Activated CD4-positive, alpha-beta memory T cell treated with anti-CD3 and anti-CD28 coated beads for 36 hours (primary cell): ENCODE measurements at regions not wholly inside any gene's neighbourhood (a gene's known extent, or its start where the extent isn't known, plus 50 kb on each side); places are given as distances from the start of the nearest gene placed in this dataset.

Experiments
- CTCF ChIA-PET: fragments of 350-600 bp; sonication (Branson Sonifier 250); formaldehyde crosslinking; loops from one replicate; lab custom pipeline; 2021; ENCODE audit warnings: antibody characterized with exemption, inconsistent platforms; lab: Charles Lee
- POLR2A ChIA-PET: fragments of 350-600 bp; sonication (Branson Sonifier 250); formaldehyde crosslinking; loops from one replicate; lab custom pipeline; 2021; ENCODE audit warnings: antibody characterized with exemption; lab: Charles Lee
- DNase-seq: peaks from one replicate; pipeline ENCODE4 v3.0.0-alpha.2; 2020
- H3K27ac Mint-ChIP-seq: one replicate; pipeline ENCODE4 v1.8.0; 2021; ENCODE audit warnings: mixed read lengths
- H3K27me3 Mint-ChIP-seq: one replicate; pipeline ENCODE4 v1.8.0; 2021; ENCODE audit warnings: mixed read lengths
- H3K36me3 Mint-ChIP-seq: one replicate; pipeline ENCODE4 v1.8.0; 2021; ENCODE audit warnings: mixed read lengths
- H3K4me1 Mint-ChIP-seq: one replicate; pipeline ENCODE4 v1.8.0; 2021; ENCODE audit warnings: low read depth, mixed read lengths
- H3K4me3 Mint-ChIP-seq: one replicate; pipeline ENCODE4 v1.8.0; 2021; ENCODE audit warnings: mild to moderate bottlenecking, mixed read lengths
- H3K9me3 Mint-ChIP-seq: one replicate; pipeline ENCODE4 v1.8.0; 2021; ENCODE audit warnings: mixed read lengths
- intact Hi-C: fragments of 100-400 bp; cut with micrococcal nuclease; formaldehyde crosslinking; loops from one replicate; pipeline ENCODE4 v1.15.1; 2023

- Mint-ChIP-seq H3K9me3 (no peaks in the 10 kb centered on the region), H3K27ac (no peak overlapping the region), H3K36me3 (no peaks in the 10 kb centered on the region), H3K4me3 (no peak overlapping the region), H3K27me3 (peaks cover 2% of the 10 kb centered on the region), H3K4me1 (no peaks in the 10 kb centered on the region)
- no peak for DNase-seq
- POLR2A ChIA-PET = no interaction called here
- CTCF ChIA-PET = interaction anchor here (1.2 kb wide), 1 partner anchor 140 kb away, joined by 3 read pairs; no protein-coding TSS in a partner anchor
- intact Hi-C loops = no loop called here
Observed at GRCh38 chr11:45511566-45511965, 153.9 kb downstream of the CHST1 start.

GRCh38 chr11:45507916-45508315 lies 157.5 kb downstream of the CHST1 start:
- POLR2A ChIA-PET = no interaction called here
- H3K4me3 Mint-ChIP-seq = no peak overlapping the region
- intact Hi-C loops = no loop called here
- CTCF ChIA-PET = no interaction called here
- H3K27ac Mint-ChIP-seq = no peak overlapping the region
- H3K36me3 Mint-ChIP-seq = no peaks in the 10 kb centered on the region
- no peaks in the 10 kb centered on the region for H3K4me1 Mint-ChIP-seq
- peaks cover 3% of the 10 kb centered on the region for H3K9me3 Mint-ChIP-seq
- DNase-seq = no peak
- peaks cover 3% of the 10 kb centered on the region for H3K27me3 Mint-ChIP-seq

GRCh38 chr11:45503311-45503710 lies 162.1 kb downstream of the CHST1 start:
- no peaks in the 10 kb centered on the region for H3K36me3 Mint-ChIP-seq
- intact Hi-C loops = no loop called here

GRCh38 chr11:45502226-45502545 lies 163.2 kb downstream of the CHST1 start:
- DNase-seq = no peak
- Mint-ChIP-seq H3K36me3 (no peaks in the 10 kb centered on the region), H3K4me3 (no peak overlapping the region), H3K4me1 (no peaks in the 10 kb centered on the region), H3K27me3 (peaks cover 15% of the 10 kb centered on the region), H3K27ac (no peak overlapping the region), H3K9me3 (peaks cover 3% of the 10 kb centered on the region)
- intact Hi-C loops = no loop called here
- CTCF ChIA-PET = no interaction called here
- POLR2A ChIA-PET = no interaction called here

More at GRCh38 chr11:45503311-45503710, 162.1 kb downstream of the CHST1 start:
- Mint-ChIP-seq H3K27me3 (peaks cover 13% of the 10 kb centered on the region), H3K4me1 (no peaks in the 10 kb centered on the region), H3K4me3 (no peak overlapping the region), H3K27ac (no peak overlapping the region), H3K9me3 (peaks cover 3% of the 10 kb centered on the region)
- CTCF ChIA-PET = no interaction called here
- no peak for DNase-seq
- POLR2A ChIA-PET = no interaction called here

GRCh38 chr11:45501392-45502225 lies 163.8 kb downstream of the CHST1 start:
- Mint-ChIP-seq H3K4me3 (no peak overlapping the region), H3K36me3 (no peaks in the 10 kb centered on the region), H3K27ac (no peak overlapping the region), H3K9me3 (peaks cover 3% of the 10 kb centered on the region), H3K4me1 (no peaks in the 10 kb centered on the region), H3K27me3 (peaks cover 15% of the 10 kb centered on the region)
- no peak for DNase-seq
- ChIA-PET POLR2A (no interaction called here), CTCF (no interaction called here)
- intact Hi-C loops = no loop called here

- ChIA-PET POLR2A (no interaction called here), CTCF (no interaction called here)
- H3K9me3 Mint-ChIP-seq = peaks cover 3% of the 10 kb centered on the region
- no peak for DNase-seq
- no peaks in the 10 kb centered on the region for H3K4me1 Mint-ChIP-seq
- no peak overlapping the region for H3K27ac Mint-ChIP-seq
- H3K36me3 Mint-ChIP-seq = no peaks in the 10 kb centered on the region
- H3K27me3 Mint-ChIP-seq = peaks cover 16% of the 10 kb centered on the region
- intact Hi-C loops = no loop called here
- H3K4me3 Mint-ChIP-seq = no peak overlapping the region
Observed at GRCh38 chr11:45500451-45500850, 165.0 kb downstream of the CHST1 start.

GRCh38 chr11:45494738-45495137 lies 170.7 kb downstream of the CHST1 start:
- Mint-ChIP-seq H3K4me1 (no peaks in the 10 kb centered on the region), H3K36me3 (no peaks in the 10 kb centered on the region), H3K27ac (no peak overlapping the region), H3K9me3 (peaks cover 2% of the 10 kb centered on the region), H3K4me3 (no peak overlapping the region), H3K27me3 (peaks cover 14% of the 10 kb centered on the region)
- ChIA-PET CTCF (no interaction called here), POLR2A (no interaction called here)
- intact Hi-C loops = no loop called here
- no peak for DNase-seq

- CTCF ChIA-PET = no interaction called here
- POLR2A ChIA-PET = no interaction called here
Observed at GRCh38 chr11:45489281-45489905, 176.0 kb downstream of the CHST1 start.

GRCh38 chr11:45486461-45486860 lies 179.0 kb downstream of the CHST1 start:
- no peak for DNase-seq
- no peaks in the 10 kb centered on the region for H3K4me1 Mint-ChIP-seq
- ChIA-PET CTCF (no interaction called here), POLR2A (no interaction called here)
- H3K9me3 Mint-ChIP-seq = no peaks in the 10 kb centered on the region
- no peak overlapping the region for H3K4me3 Mint-ChIP-seq
- H3K27me3 Mint-ChIP-seq = peaks cover 9% of the 10 kb centered on the region
- intact Hi-C loops = no loop called here
- H3K36me3 Mint-ChIP-seq = no peaks in the 10 kb centered on the region
- H3K27ac Mint-ChIP-seq = no peak overlapping the region

More at GRCh38 chr11:45489281-45489905, 176.0 kb downstream of the CHST1 start:
- Mint-ChIP-seq H3K36me3 (no peaks in the 10 kb centered on the region), H3K4me1 (no peaks in the 10 kb centered on the region), H3K27me3 (peaks cover 1% of the 10 kb centered on the region), H3K27ac (no peak overlapping the region), H3K4me3 (no peak overlapping the region), H3K9me3 (peaks cover 2% of the 10 kb centered on the region)
- DNase-seq = no peak
- intact Hi-C loops = no loop called here

GRCh38 chr11:45485070-45485707 lies 180.2 kb downstream of the CHST1 start:
- no peaks in the 10 kb centered on the region for H3K36me3 Mint-ChIP-seq
- ChIA-PET CTCF (no interaction called here), POLR2A (no interaction called here)
- H3K27me3 Mint-ChIP-seq = peaks cover 9% of the 10 kb centered on the region
- no peaks in the 10 kb centered on the region for H3K4me1 Mint-ChIP-seq
- H3K4me3 Mint-ChIP-seq = no peak overlapping the region
- no peak for DNase-seq
- H3K27ac Mint-ChIP-seq = no peak overlapping the region
- H3K9me3 Mint-ChIP-seq = no peaks in the 10 kb centered on the region
- intact Hi-C loops = no loop called here

- Mint-ChIP-seq H3K27me3 (peaks cover 13% of the 10 kb centered on the region), H3K4me3 (no peak overlapping the region), H3K36me3 (no peaks in the 10 kb centered on the region), H3K4me1 (no peaks in the 10 kb centered on the region), H3K9me3 (no peaks in the 10 kb centered on the region), H3K27ac (no peak overlapping the region)
- DNase-seq = no peak
- ChIA-PET CTCF (interaction anchor here (0.7 to 1.2 kb wide), 2 partner anchors 170 to 287 kb away, joined by 3 to 4 read pairs; no protein-coding TSS in a partner anchor), POLR2A (no interaction called here)
- intact Hi-C loops = no loop called here
Observed at GRCh38 chr11:45484326-45484883, 181.0 kb downstream of the CHST1 start.

- ChIA-PET CTCF (interaction anchor here (1.2 kb wide), 1 partner anchor 288 kb away, joined by 4 read pairs; no protein-coding TSS in a partner anchor), POLR2A (interaction anchor here (0.7 kb wide), 1 partner anchor 16 kb away, joined by 3 read pairs; no protein-coding TSS in a partner anchor)
- Mint-ChIP-seq H3K4me1 (no peaks in the 10 kb centered on the region), H3K36me3 (no peaks in the 10 kb centered on the region), H3K27ac (no peak overlapping the region), H3K4me3 (no peak overlapping the region), H3K9me3 (no peaks in the 10 kb centered on the region), H3K27me3 (peaks cover 13% of the 10 kb centered on the region)
- DNase-seq = no peak
- intact Hi-C loops = no loop called here
Observed at GRCh38 chr11:45483416-45483815, 182.0 kb downstream of the CHST1 start.
